Mucosa of descending colon (tissue), 3 donors: ENCODE measurements at regions not wholly inside any gene's neighbourhood (a gene's known extent, or its start where the extent isn't known, plus 50 kb on each side); places are given as distances from the start of the nearest gene placed in this dataset.

Experiments used
- ATAC-seq: fragments of 200-7000 bp; cut with Tn5 transposase; one replicate; pipeline ENCODE4 v1.9.1; 2020; ENCODE audit warnings: mild to moderate bottlenecking, moderate library complexity
- DNase-seq, 3 donors: peaks; one replicate each; pipeline ENCODE4 v3.0.0-alpha.2; 2020
- H3K36me3 ChIP-seq: fragments of 200-600 bp; one replicate; pipeline ENCODE4 v1.8.0; 2021; ENCODE audit warnings: low read depth, mild to moderate bottlenecking
- H3K4me1 ChIP-seq: fragments of 200-600 bp; one replicate; pipeline ENCODE4 v1.8.0; 2021; ENCODE audit warnings: low read depth, mild to moderate bottlenecking
- H3K4me3 ChIP-seq: fragments of 200-600 bp; one replicate; pipeline ENCODE4 v1.8.0; 2021; ENCODE audit warnings: mild to moderate bottlenecking
- H3K9me3 ChIP-seq: fragments of 200-600 bp; one replicate; pipeline ENCODE4 v1.8.0; 2021; ENCODE audit warnings: mild to moderate bottlenecking
- CTCF ChIP-seq: fragments of 200-600 bp; IDR thresholded peaks from one replicate; pipeline ENCODE4 v1.8.0; 2022; ENCODE audit warnings: antibody characterized with exemption, mild to moderate bottlenecking
- intact Hi-C, 2 donors: fragments of 100-400 bp; cut with DNase I in 1 of 2; cut with micrococcal nuclease in 1 of 2; formaldehyde crosslinking; loops; one replicate each; pipeline versions ENCODE4 v1.11.0 to v1.11.1; 2022; cut with DNase I, micrococcal nuclease
- donor health status: DM: no; HTN: no; CAD: no; lungs with moderate emphysema.
- donor health status: DM: no; HTN: no; CAD: no.
- donor health status: DM: no; HTN: yes; CAD: no.

- H3K36me3 ChIP-seq = no peaks in the 10 kb centered on the region
- no peaks in the 10 kb centered on the region for H3K9me3 ChIP-seq
- ATAC-seq (no peak), DNase-seq (no peak)
- no peak overlapping the region for H3K4me3 ChIP-seq
- no peak for TF ChIP-seq CTCF
- H3K4me1 ChIP-seq = no peaks in the 10 kb centered on the region
- intact Hi-C loops = no loop called here
These were observed 322.3 kb upstream of the PODXL start for GRCh38 chr7:131878777-131879176.

- no peak for ATAC-seq
These were observed 317.2 kb upstream of the PODXL start for GRCh38 chr7:131873581-131873980.

GRCh38 chr7:131869986-131870385, 313.6 kb upstream of the PODXL start:
- ATAC-seq = no peak
- H3K4me3 ChIP-seq = no peak overlapping the region
- H3K4me1 ChIP-seq = no peaks in the 10 kb centered on the region
- H3K9me3 ChIP-seq = no peaks in the 10 kb centered on the region
- no peaks in the 10 kb centered on the region for H3K36me3 ChIP-seq
- no peak for DNase-seq
- no peak for TF ChIP-seq CTCF
- intact Hi-C loops = no loop called here

More at GRCh38 chr7:131873581-131873980, 317.2 kb upstream of the PODXL start:
- DNase-seq = no peak
- H3K4me3 ChIP-seq = no peak overlapping the region
- H3K4me1 ChIP-seq = no peaks in the 10 kb centered on the region
- no peaks in the 10 kb centered on the region for H3K9me3 ChIP-seq
- intact Hi-C loops = no loop called here
- no peaks in the 10 kb centered on the region for H3K36me3 ChIP-seq
- TF ChIP-seq CTCF = no peak

GRCh38 chr7:131869169-131869844, 312.9 kb upstream of the PODXL start:
- TF ChIP-seq CTCF = no peak
- no peaks in the 10 kb centered on the region for H3K36me3 ChIP-seq
- H3K4me3 ChIP-seq = no peak overlapping the region
- H3K4me1 ChIP-seq = no peaks in the 10 kb centered on the region
- intact Hi-C loops = no loop called here
- H3K9me3 ChIP-seq = no peaks in the 10 kb centered on the region
- ATAC-seq (no peak), DNase-seq (no peak)

GRCh38 chr7:131867461-131867860, 311.0 kb upstream of the PODXL start:
- Histone ChIP-seq H3K4me1 (no peaks in the 10 kb centered on the region), H3K4me3 (no peak overlapping the region), H3K9me3 (no peaks in the 10 kb centered on the region), H3K36me3 (no peaks in the 10 kb centered on the region)
- no peak for TF ChIP-seq CTCF
- ATAC-seq (no peak), DNase-seq (no peak)
- intact Hi-C loops = no loop called here

- H3K9me3 ChIP-seq = no peaks in the 10 kb centered on the region
- intact Hi-C loops = no loop called here
- ATAC-seq (no peak), DNase-seq (no peak)
- no peak overlapping the region for H3K4me3 ChIP-seq
- no peaks in the 10 kb centered on the region for H3K36me3 ChIP-seq
- H3K4me1 ChIP-seq = no peaks in the 10 kb centered on the region
- no peak for TF ChIP-seq CTCF
These were observed 309.5 kb upstream of the PODXL start for GRCh38 chr7:131865911-131866310.
